GM12874 (cell line): ENCODE measurements at regions not wholly inside any gene's neighbourhood (a gene's known extent, or its start where the extent isn't known, plus 50 kb on each side); places are given as distances from the start of the nearest gene placed in this dataset.

ENCODE experiments used
- CTCF ChIP-seq: IDR thresholded peaks from 2 replicates; pipeline ENCODE4 v1.5.1; 2011; ENCODE audit warnings: low read depth, mild to moderate bottlenecking, control low read depth, low read length, moderate library complexity; ENCODE audit not compliant: insufficient read depth

- no peak for TF ChIP-seq CTCF
Observed at GRCh38 chr2:11899264-11899818, 152.9 kb downstream of the LPIN1 start.

- no peak for TF ChIP-seq CTCF
Observed at GRCh38 chr2:11901351-11902069, 155.1 kb downstream of the LPIN1 start.

GRCh38 chr2:11903085-11903606 is 156.7 kb downstream of the LPIN1 start:
- no peak for TF ChIP-seq CTCF

GRCh38 chr2:11904029-11904428 is 157.6 kb downstream of the LPIN1 start:
- no peak; the same call in 1 of the 2 replicates for TF ChIP-seq CTCF

- TF ChIP-seq CTCF, result no peak
Observed at GRCh38 chr2:11904941-11905340, 158.5 kb downstream of the LPIN1 start.

GRCh38 chr2:11907190-11907589 is 160.8 kb downstream of the LPIN1 start:
- no peak for TF ChIP-seq CTCF

- TF ChIP-seq CTCF, result no peak
Observed at GRCh38 chr2:11910971-11911370, 164.5 kb downstream of the LPIN1 start.
